ENCODE measurements at regions not wholly inside any gene's neighbourhood (a gene's known extent, or its start where the extent isn't known, plus 50 kb on each side); places are given as distances from the start of the nearest gene placed in this dataset.

GRCh38 chr4:14092741-14093140 is 465.2 kb upstream of the BOD1L1 start:
- H3K9me3 ChIP-seq, result no peaks in the 10 kb centered on the region
- WGBS, 3 donors, result 77 to 81% (median 79%) methylated on average over 3 of the region's 3 CpGs
- ATAC-seq (no peak), DNase-seq (no peak)
- no peaks in the 10 kb centered on the region for H3K4me1 ChIP-seq
- H3K36me3 ChIP-seq (ENCODE audit: insufficient read depth in 1 of 2, low read depth in 1 of 2), result no peaks in the 10 kb centered on the region
- H3K27ac ChIP-seq, result no peak overlapping the region
- intact Hi-C loops (cut with DNase I), result no loop called here
- no peak overlapping the region for H3K4me3 ChIP-seq
- no peaks in the 10 kb centered on the region for H3K27me3 ChIP-seq (ENCODE audit: insufficient read depth in 3 of 3, low read length in 2 of 3)
- no peak for TF ChIP-seq CTCF (IDR thresholded peaks at IDR 0.05)

GRCh38 chr4:14095831-14096230 is 468.3 kb upstream of the BOD1L1 start:
- WGBS, 3 donors, result 74 to 79% (median 77%) methylated on average over 1 of the region's 1 CpG
- H3K27ac ChIP-seq, result no peak overlapping the region
- no peaks in the 10 kb centered on the region for H3K36me3 ChIP-seq (ENCODE audit: insufficient read depth in 1 of 2, low read depth in 1 of 2)
- no peaks in the 10 kb centered on the region for H3K4me1 ChIP-seq
- DNase-seq (no peak), ATAC-seq (no peak)
- H3K9me3 ChIP-seq, result no peaks in the 10 kb centered on the region
- TF ChIP-seq CTCF (IDR thresholded peaks at IDR 0.05), result no peak
- no peaks in the 10 kb centered on the region for H3K27me3 ChIP-seq (ENCODE audit: insufficient read depth in 3 of 3, low read length in 2 of 3)
- intact Hi-C loops (cut with DNase I), result no loop called here
- no peak overlapping the region for H3K4me3 ChIP-seq

GRCh38 chr4:14096396-14096965 is 469.0 kb upstream of the BOD1L1 start:
- no peak for TF ChIP-seq CTCF (IDR thresholded peaks at IDR 0.05)
- H3K27ac ChIP-seq, result no peak overlapping the region
- no peak for DNase-seq
- WGBS, 3 donors, result 64 to 73% (median 70%) methylated on average over 4 of the region's 4 CpGs
- H3K27me3 ChIP-seq (ENCODE audit: insufficient read depth in 3 of 3, low read length in 2 of 3), result no peaks in the 10 kb centered on the region
- no peak overlapping the region for H3K4me3 ChIP-seq
- no peaks in the 10 kb centered on the region for H3K4me1 ChIP-seq
- ATAC-seq, result no peak
- intact Hi-C loops (cut with DNase I), result no loop called here
- H3K9me3 ChIP-seq, result no peaks in the 10 kb centered on the region
- no peaks in the 10 kb centered on the region for H3K36me3 ChIP-seq (ENCODE audit: insufficient read depth in 1 of 2, low read depth in 1 of 2)

- no peaks in the 10 kb centered on the region for H3K27me3 ChIP-seq (ENCODE audit: insufficient read depth in 3 of 3, low read length in 2 of 3)
- no peaks in the 10 kb centered on the region for H3K9me3 ChIP-seq
Measured at GRCh38 chr4:14100349-14100748, 472.8 kb upstream of the BOD1L1 start.

More at GRCh38 chr4:14100349-14100748, 472.8 kb upstream of the BOD1L1 start:
- DNase-seq (no peak), ATAC-seq (no peak)
- intact Hi-C loops (cut with DNase I), result no loop called here
- Histone ChIP-seq H3K4me3 (no peak overlapping the region), H3K4me1 (no peaks in the 10 kb centered on the region), H3K36me3 (ENCODE audit: insufficient read depth in 1 of 2, low read depth in 1 of 2) (no peaks in the 10 kb centered on the region), H3K27ac (no peak overlapping the region)
- WGBS, 3 donors, result 40 to 56% (median 42%) methylated on average over 4 of the region's 4 CpGs
- TF ChIP-seq CTCF (IDR thresholded peaks at IDR 0.05), result no peak
